IPS-20b (cell line): ENCODE measurements at regions not wholly inside any gene's neighbourhood (a gene's known extent, or its start where the extent isn't known, plus 50 kb on each side); places are given as distances from the start of the nearest gene placed in this dataset.

Experiments used
- H3K27ac ChIP-seq: one replicate; pipeline ENCODE4 v1.5.1; 2013; ENCODE audit warnings: low read length
- H3K27me3 ChIP-seq: 2 replicates; pipeline ENCODE4 v1.6.1; 2013; ENCODE audit warnings: mild to moderate bottlenecking, low read length, inconsistent platforms; ENCODE audit not compliant: insufficient read depth
- H3K36me3 ChIP-seq: 2 replicates; pipeline ENCODE4 v1.6.1; 2013; ENCODE audit warnings: low read depth, mild to moderate bottlenecking, inconsistent platforms, low read length, moderate library complexity; ENCODE audit not compliant: insufficient read depth
- H3K4me1 ChIP-seq: 2 replicates; pipeline ENCODE4 v1.6.1; 2013; ENCODE audit warnings: mild to moderate bottlenecking, control low read depth, inconsistent platforms, low read length, moderate library complexity; ENCODE audit not compliant: insufficient read depth
- H3K4me3 ChIP-seq: 2 replicates; pipeline ENCODE4 v1.5.1; 2013; ENCODE audit warnings: mild to moderate bottlenecking, low read length, inconsistent platforms
- H3K9ac ChIP-seq: 2 replicates; pipeline ENCODE4 v1.6.1; 2013; ENCODE audit warnings: low read depth, mild to moderate bottlenecking, inconsistent platforms, low read length, moderate library complexity
- H3K9me3 ChIP-seq: 2 replicates; pipeline ENCODE4 v1.6.1; 2013; ENCODE audit warnings: mild to moderate bottlenecking, low read depth, low read length, inconsistent platforms; ENCODE audit not compliant: insufficient read depth

GRCh38 chr2:79393107-79393685, 119.7 kb upstream of the CTNNA2 start:
- no peak overlapping the region for H3K27ac ChIP-seq
- no peaks in the 10 kb centered on the region for H3K36me3 ChIP-seq
- no peak overlapping the region for H3K9ac ChIP-seq
- no peaks in the 10 kb centered on the region for H3K27me3 ChIP-seq
- H3K9me3 ChIP-seq = no peaks in the 10 kb centered on the region; the same call in 1 of the 2 replicates
- no peak overlapping the region for H3K4me3 ChIP-seq
- H3K4me1 ChIP-seq = peaks cover 9% of the 10 kb centered on the region; the same call in 1 of the 2 replicates

GRCh38 chr2:79389481-79389880, 123.4 kb upstream of the CTNNA2 start:
- H3K36me3 ChIP-seq = no peaks in the 10 kb centered on the region
- no peaks in the 10 kb centered on the region; the same call in 1 of the 2 replicates for H3K9me3 ChIP-seq
- H3K4me3 ChIP-seq = no peak overlapping the region
- no peak overlapping the region for H3K27ac ChIP-seq
- peaks cover 9% of the 10 kb centered on the region; the same call in 1 of the 2 replicates for H3K4me1 ChIP-seq
- no peak overlapping the region for H3K9ac ChIP-seq
- H3K27me3 ChIP-seq = no peaks in the 10 kb centered on the region

- Histone ChIP-seq H3K9me3 (no peaks in the 10 kb centered on the region; the same call in 1 of the 2 replicates), H3K4me1 (0 out of 2 replicates have a peak, but pooled peaks cover 1% of the 10 kb centered on the region), H3K9ac (no peak overlapping the region), H3K27ac (no peak overlapping the region), H3K4me3 (no peak overlapping the region), H3K27me3 (no peaks in the 10 kb centered on the region), H3K36me3 (no peaks in the 10 kb centered on the region)
Observed at GRCh38 chr2:79388024-79388423, 124.8 kb upstream of the CTNNA2 start.

GRCh38 chr2:79387431-79387830, 125.4 kb upstream of the CTNNA2 start:
- no peak overlapping the region for H3K4me3 ChIP-seq
- no peak overlapping the region for H3K27ac ChIP-seq
- H3K4me1 ChIP-seq = no peaks in the 10 kb centered on the region

GRCh38 chr2:79383681-79384080, 129.2 kb upstream of the CTNNA2 start:
- Histone ChIP-seq H3K36me3 (no peaks in the 10 kb centered on the region), H3K9ac (no peak overlapping the region), H3K27me3 (no peaks in the 10 kb centered on the region), H3K9me3 (no peaks in the 10 kb centered on the region), H3K27ac (no peak overlapping the region), H3K4me3 (no peak overlapping the region), H3K4me1 (no peaks in the 10 kb centered on the region)

More at GRCh38 chr2:79387431-79387830, 125.4 kb upstream of the CTNNA2 start:
- no peaks in the 10 kb centered on the region for H3K27me3 ChIP-seq
- no peaks in the 10 kb centered on the region; the same call in 1 of the 2 replicates for H3K9me3 ChIP-seq
- H3K9ac ChIP-seq = no peak overlapping the region
- no peaks in the 10 kb centered on the region for H3K36me3 ChIP-seq

GRCh38 chr2:79375817-79376216, 137.0 kb upstream of the CTNNA2 start:
- H3K4me3 ChIP-seq = no peak overlapping the region
- H3K27ac ChIP-seq = no peak overlapping the region
- peaks cover 7% of the 10 kb centered on the region; the same call in 1 of the 2 replicates for H3K4me1 ChIP-seq
- H3K36me3 ChIP-seq = no peaks in the 10 kb centered on the region
- H3K9ac ChIP-seq = no peak overlapping the region
- H3K9me3 ChIP-seq = no peaks in the 10 kb centered on the region
- no peaks in the 10 kb centered on the region for H3K27me3 ChIP-seq

- Histone ChIP-seq H3K27me3 (no peaks in the 10 kb centered on the region), H3K4me3 (no peak overlapping the region), H3K9ac (no peak overlapping the region)
Observed at GRCh38 chr2:79373358-79374130, 139.3 kb upstream of the CTNNA2 start.

GRCh38 chr2:79370976-79371538, 141.8 kb upstream of the CTNNA2 start:
- no peak overlapping the region for H3K4me3 ChIP-seq
- no peak overlapping the region for H3K27ac ChIP-seq
- no peaks in the 10 kb centered on the region for H3K36me3 ChIP-seq
- no peaks in the 10 kb centered on the region for H3K27me3 ChIP-seq
- no peak overlapping the region for H3K9ac ChIP-seq
- H3K9me3 ChIP-seq = no peaks in the 10 kb centered on the region
- peaks cover 7% of the 10 kb centered on the region; the same call in 1 of the 2 replicates for H3K4me1 ChIP-seq

More at GRCh38 chr2:79373358-79374130, 139.3 kb upstream of the CTNNA2 start:
- Histone ChIP-seq H3K27ac (no peak overlapping the region), H3K9me3 (no peaks in the 10 kb centered on the region), H3K36me3 (no peaks in the 10 kb centered on the region), H3K4me1 (peaks cover 7% of the 10 kb centered on the region; the same call in 1 of the 2 replicates)

- Histone ChIP-seq H3K9me3 (no peaks in the 10 kb centered on the region), H3K4me3 (no peak overlapping the region), H3K27ac (no peak overlapping the region), H3K36me3 (no peaks in the 10 kb centered on the region), H3K4me1 (peaks cover 7% of the 10 kb centered on the region; the same call in 1 of the 2 replicates), H3K9ac (no peak overlapping the region), H3K27me3 (no peaks in the 10 kb centered on the region)
Observed at GRCh38 chr2:79369127-79369526, 143.7 kb upstream of the CTNNA2 start.

GRCh38 chr2:79368116-79368630, 144.7 kb upstream of the CTNNA2 start:
- Histone ChIP-seq H3K27ac (no peak overlapping the region), H3K9ac (no peak overlapping the region), H3K4me1 (no peaks in the 10 kb centered on the region), H3K4me3 (no peak overlapping the region), H3K36me3 (no peaks in the 10 kb centered on the region), H3K27me3 (no peaks in the 10 kb centered on the region), H3K9me3 (no peaks in the 10 kb centered on the region)

GRCh38 chr2:79359419-79359818, 153.4 kb upstream of the CTNNA2 start:
- H3K36me3 ChIP-seq = no peaks in the 10 kb centered on the region
- peaks cover 3% of the 10 kb centered on the region; the same call in 1 of the 2 replicates for H3K4me1 ChIP-seq
- no peaks in the 10 kb centered on the region for H3K27me3 ChIP-seq
- H3K9ac ChIP-seq = no peak overlapping the region
- no peak overlapping the region for H3K27ac ChIP-seq
- H3K4me3 ChIP-seq = peak overlapping the region; percentile 20; the same call in 1 of the 2 replicates
- H3K9me3 ChIP-seq = no peaks in the 10 kb centered on the region
